DND-41 (cell line): ENCODE measurements at regions not wholly inside any gene's neighbourhood (a gene's known extent, or its start where the extent isn't known, plus 50 kb on each side); places are given as distances from the start of the nearest gene placed in this dataset.

Experiments used
- ATAC-seq: fragments of 200-7000 bp; cut with Tn5 transposase; 3 replicates; pipeline ENCODE4 v1.9.1; 2021; ENCODE audit warnings: low read depth; ENCODE audit not compliant: insufficient read depth
- DNase-seq: peaks from one replicate; pipeline ENCODE4 v3.0.0-alpha.2; 2020
- H2AFZ ChIP-seq: 2 replicates; pipeline ENCODE4 v1.6.0; 2012; ENCODE audit warnings: low read depth, low read length
- H3K27ac ChIP-seq: 2 replicates; pipeline ENCODE4 v1.5.1; 2012; ENCODE audit warnings: low read length, inconsistent platforms
- H3K27me3 ChIP-seq: fragments of 200-600 bp; sonication (generic); 2 replicates; pipeline ENCODE4 v1.6.0; 2012; ENCODE audit warnings: low read length, mild to moderate bottlenecking, inconsistent platforms; ENCODE audit not compliant: insufficient read depth, poor library complexity
- H3K36me3 ChIP-seq: 2 replicates; pipeline ENCODE4 v1.5.1; 2012; ENCODE audit warnings: low read length, inconsistent platforms; ENCODE audit not compliant: insufficient read depth
- H3K4me1 ChIP-seq: 2 replicates; pipeline ENCODE4 v1.5.1; 2012; ENCODE audit warnings: mild to moderate bottlenecking, low read length; ENCODE audit not compliant: insufficient read depth
- H3K4me2 ChIP-seq: 2 replicates; pipeline ENCODE4 v1.6.0; 2012; ENCODE audit warnings: mild to moderate bottlenecking, moderate library complexity, low read length, inconsistent platforms; ENCODE audit not compliant: insufficient read depth
- H3K4me3 ChIP-seq, 2 experiments: fragments of 200-600 bp in 1 of 2; shearing (Covaris generic) in 1 of 2; 2 replicates each; pipeline ENCODE4 v1.5.1; 2012 to 2016; ENCODE audit warnings: inconsistent platforms in 2 of 2, low read length in 2 of 2, mild to moderate bottlenecking in 2 of 2, low read depth in 1 of 2, moderate library complexity in 1 of 2
- H3K79me2 ChIP-seq: 2 replicates; pipeline ENCODE4 v1.6.0; 2012; ENCODE audit warnings: low read length, inconsistent platforms; ENCODE audit not compliant: insufficient read depth
- H3K9ac ChIP-seq: 2 replicates; pipeline ENCODE4 v1.6.0; 2012; ENCODE audit warnings: low read depth, mild to moderate bottlenecking, inconsistent platforms, low read length, moderate library complexity
- H3K9me3 ChIP-seq: 2 replicates; pipeline ENCODE4 v1.5.1; 2012; ENCODE audit warnings: low read length, moderate library complexity, mild to moderate bottlenecking, inconsistent platforms; ENCODE audit not compliant: insufficient read depth, severe bottlenecking
- H4K20me1 ChIP-seq: 2 replicates; pipeline ENCODE4 v1.6.0; 2012; ENCODE audit warnings: low read length; ENCODE audit not compliant: insufficient read depth
- EZH2 ChIP-seq: IDR thresholded peaks from 3 replicates; pipeline ENCODE4 v1.6.1; 2012; ENCODE audit warnings: borderline replicate concordance, low read depth, mild to moderate bottlenecking, moderate library complexity, low read length, inconsistent platforms; ENCODE audit not compliant: severe bottlenecking
- TF ChIP-seq, protein P1 (sequence below): IDR thresholded peaks from 2 replicates; pipeline ENCODE4 v1.5.1; 2012; ENCODE audit warnings: borderline replicate concordance, low read length, moderate library complexity, mild to moderate bottlenecking; ENCODE audit not compliant: poor library complexity, severe bottlenecking; ENCODE audit errors: extremely low read depth

DNA sequence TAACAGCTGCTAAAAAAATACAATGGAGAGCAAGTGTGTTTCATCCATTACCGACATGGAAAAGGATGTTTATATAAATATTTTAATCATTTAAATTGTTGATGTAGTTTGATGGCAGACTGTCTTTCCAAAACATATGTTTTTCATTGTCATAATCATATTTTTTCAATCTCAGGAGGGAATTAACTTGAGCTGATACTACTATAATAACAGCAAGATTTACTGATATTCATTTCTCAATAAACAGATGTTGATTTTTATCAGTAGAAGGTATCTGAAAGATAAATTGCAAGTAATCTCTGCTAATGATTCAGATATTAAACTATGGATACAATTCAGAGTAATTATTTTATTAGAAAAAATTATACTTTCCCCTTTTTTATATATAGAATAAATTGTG is 274.9 kb upstream of the TMEFF2 start:
- Histone ChIP-seq H3K4me2 (no peak overlapping the region), H3K36me3 (no peaks in the 10 kb centered on the region), H3K4me3 (no peak overlapping the region), H2AFZ (no peak overlapping the region), H3K27me3 (no peaks in the 10 kb centered on the region), H4K20me1 (no peaks in the 10 kb centered on the region), H3K4me1 (no peaks in the 10 kb centered on the region), H3K9me3 (no peaks in the 10 kb centered on the region), H3K79me2 (no peaks in the 10 kb centered on the region), H3K27ac (no peak overlapping the region), H3K9ac (no peak overlapping the region)
- DNase-seq: no peak
- TF ChIP-seq, protein P1, sequence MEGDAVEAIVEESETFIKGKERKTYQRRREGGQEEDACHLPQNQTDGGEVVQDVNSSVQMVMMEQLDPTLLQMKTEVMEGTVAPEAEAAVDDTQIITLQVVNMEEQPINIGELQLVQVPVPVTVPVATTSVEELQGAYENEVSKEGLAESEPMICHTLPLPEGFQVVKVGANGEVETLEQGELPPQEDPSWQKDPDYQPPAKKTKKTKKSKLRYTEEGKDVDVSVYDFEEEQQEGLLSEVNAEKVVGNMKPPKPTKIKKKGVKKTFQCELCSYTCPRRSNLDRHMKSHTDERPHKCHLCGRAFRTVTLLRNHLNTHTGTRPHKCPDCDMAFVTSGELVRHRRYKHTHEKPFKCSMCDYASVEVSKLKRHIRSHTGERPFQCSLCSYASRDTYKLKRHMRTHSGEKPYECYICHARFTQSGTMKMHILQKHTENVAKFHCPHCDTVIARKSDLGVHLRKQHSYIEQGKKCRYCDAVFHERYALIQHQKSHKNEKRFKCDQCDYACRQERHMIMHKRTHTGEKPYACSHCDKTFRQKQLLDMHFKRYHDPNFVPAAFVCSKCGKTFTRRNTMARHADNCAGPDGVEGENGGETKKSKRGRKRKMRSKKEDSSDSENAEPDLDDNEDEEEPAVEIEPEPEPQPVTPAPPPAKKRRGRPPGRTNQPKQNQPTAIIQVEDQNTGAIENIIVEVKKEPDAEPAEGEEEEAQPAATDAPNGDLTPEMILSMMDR: no peak
- no peak for TF ChIP-seq EZH2
- no peak for ATAC-seq

DNA sequence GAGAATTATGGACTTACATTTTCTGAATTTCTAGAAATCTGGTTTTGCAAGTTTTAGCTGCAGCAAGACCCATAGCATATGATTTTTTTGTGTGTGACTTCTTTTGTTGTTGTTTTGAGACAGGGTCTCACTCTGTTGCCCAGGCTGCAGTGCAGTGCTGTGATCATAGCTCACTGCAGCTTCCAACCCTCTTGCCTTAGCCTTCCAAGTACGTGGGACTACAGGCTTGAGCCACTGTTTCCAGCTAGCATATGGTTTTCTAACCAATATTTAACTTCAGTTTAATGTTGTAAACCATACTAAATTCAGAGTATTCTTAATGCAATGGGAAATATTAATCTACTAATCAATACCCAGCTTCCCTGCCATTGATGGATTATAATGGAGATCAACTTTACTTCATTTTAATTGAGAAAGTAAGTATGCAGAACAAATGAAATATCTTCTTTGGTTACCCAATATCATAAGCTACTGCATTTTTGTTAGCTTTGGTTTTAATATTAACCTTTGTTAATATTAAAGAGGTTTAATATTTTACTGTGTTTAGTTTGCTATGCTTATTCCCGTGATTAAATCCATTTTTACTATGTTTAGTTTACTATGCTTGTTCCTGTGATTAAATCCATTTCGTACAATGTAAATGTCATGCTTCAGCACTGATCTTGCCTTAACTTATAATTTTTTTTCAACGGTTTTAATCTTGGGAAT is 273.4 kb upstream of the TMEFF2 start:
- ATAC-seq: no peak
- Histone ChIP-seq H4K20me1 (no peaks in the 10 kb centered on the region), H3K27ac (no peak overlapping the region), H3K4me1 (no peaks in the 10 kb centered on the region), H3K79me2 (no peaks in the 10 kb centered on the region), H3K4me2 (no peak overlapping the region), H3K9ac (no peak overlapping the region), H3K27me3 (no peaks in the 10 kb centered on the region), H2AFZ (no peak overlapping the region), H3K4me3 (no peak overlapping the region), H3K9me3 (no peaks in the 10 kb centered on the region), H3K36me3 (no peaks in the 10 kb centered on the region)
- TF ChIP-seq, protein P1: no peak
- no peak for TF ChIP-seq EZH2
- DNase-seq: no peak

DNA sequence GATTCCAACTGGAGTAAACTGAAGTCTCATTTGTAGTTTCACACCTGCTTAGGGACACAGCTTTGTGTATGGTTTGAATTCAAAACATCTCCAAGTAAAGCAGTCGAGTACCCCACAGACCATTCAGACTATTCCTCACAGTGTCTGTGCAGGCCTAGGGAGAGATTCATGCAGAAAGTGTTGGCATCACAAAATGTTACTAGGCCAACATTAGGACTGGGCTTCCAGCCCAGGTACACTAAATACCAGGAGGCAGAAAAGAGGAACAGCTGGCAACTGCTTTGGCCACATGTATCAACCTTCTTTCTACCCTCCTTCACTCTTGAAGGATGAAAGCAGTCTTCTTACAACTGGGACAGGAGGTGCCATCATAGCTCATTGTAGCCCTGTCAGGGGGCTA is 270.4 kb upstream of the TMEFF2 start:
- Histone ChIP-seq H2AFZ (no peak overlapping the region), H3K79me2 (no peaks in the 10 kb centered on the region), H3K4me1 (no peaks in the 10 kb centered on the region), H3K4me3 (no peak overlapping the region), H3K27me3 (no peaks in the 10 kb centered on the region), H3K9ac (no peak overlapping the region), H3K36me3 (no peaks in the 10 kb centered on the region), H3K4me2 (no peak overlapping the region), H3K9me3 (no peaks in the 10 kb centered on the region), H4K20me1 (no peaks in the 10 kb centered on the region), H3K27ac (no peak overlapping the region)
- ATAC-seq (no peak), DNase-seq (no peak)
- no peak for TF ChIP-seq EZH2
- TF ChIP-seq, protein P1: no peak

DNA sequence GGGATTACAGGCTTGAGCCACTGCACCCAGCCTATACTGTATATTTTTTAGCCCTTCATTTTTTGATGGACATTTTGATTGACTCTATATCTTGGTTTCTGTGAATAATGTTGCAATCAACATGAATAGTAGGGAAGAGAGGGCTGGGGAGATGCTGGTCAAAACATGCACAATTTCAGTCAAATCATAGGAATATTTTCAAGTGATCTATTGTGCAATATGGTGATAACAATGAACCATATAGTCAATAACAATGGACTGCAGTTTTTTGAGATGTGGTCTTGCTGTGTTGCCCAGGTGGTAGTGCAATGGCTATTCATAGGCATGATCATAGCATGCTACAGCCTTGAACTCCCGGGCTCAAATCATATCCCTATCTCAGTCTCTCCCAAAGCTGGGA is 264.7 kb upstream of the TMEFF2 start:
- ATAC-seq (no peak), DNase-seq (no peak)
- Histone ChIP-seq H3K27ac (no peak overlapping the region), H3K36me3 (no peaks in the 10 kb centered on the region), H3K9me3 (no peaks in the 10 kb centered on the region), H3K4me3 (no peak overlapping the region), H3K79me2 (no peaks in the 10 kb centered on the region), H3K9ac (no peak overlapping the region), H3K4me2 (no peak overlapping the region), H3K4me1 (no peaks in the 10 kb centered on the region), H3K27me3 (no peaks in the 10 kb centered on the region), H2AFZ (no peak overlapping the region), H4K20me1 (no peaks in the 10 kb centered on the region)
- TF ChIP-seq EZH2: no peak
- TF ChIP-seq, protein P1: no peak
